AG04449 (cell line): ENCODE measurements at regions not wholly inside any gene's neighbourhood (a gene's known extent, or its start where the extent isn't known, plus 50 kb on each side); places are given as distances from the start of the nearest gene placed in this dataset.

Source experiments
- CTCF ChIA-PET: fragments of 350-600 bp; formaldehyde crosslinking; extraction: SDS; loops from one replicate; lab custom pipeline; 2021; ENCODE audit warnings: antibody characterized with exemption; lab: Yijun Ruan, JAX
- POLR2A ChIA-PET: fragments of 400-600, 350-600 bp; formaldehyde crosslinking; extraction: SDS; loops from one replicate; lab custom pipeline; 2020; ENCODE audit warnings: antibody characterized with exemption, inconsistent platforms; lab: Yijun Ruan, JAX
- DNase-seq: peaks from one replicate; pipeline ENCODE4 v3.0.0-alpha.2; 2010; ENCODE audit warnings: low read depth, low spot score
- H3K4me3 ChIP-seq: 2 replicates; pipeline ENCODE4 v1.5.1; 2011; ENCODE audit warnings: low read depth, mild to moderate bottlenecking, control low read depth, low read length
- CTCF ChIP-seq: IDR thresholded peaks from one replicate; pipeline ENCODE4 v1.5.1; 2011; ENCODE audit warnings: mild to moderate bottlenecking, moderate library complexity, low read length, control low read depth, inconsistent platforms; ENCODE audit not compliant: insufficient read depth; ENCODE audit errors: missing control alignments

- TF ChIP-seq CTCF, result no peak
- H3K4me3 ChIP-seq, result no peak overlapping the region
- DNase-seq, result no peak
- ChIA-PET POLR2A (no interaction called here), CTCF (no interaction called here)
Observed at GRCh38 chr18:78865771-78866310, 113.8 kb upstream of the SALL3 start.

- POLR2A ChIA-PET, result no interaction called here
- no peak for DNase-seq
- H3K4me3 ChIP-seq, result no peak overlapping the region
- TF ChIP-seq CTCF, result no peak
- CTCF ChIA-PET, result no interaction called here
Observed at GRCh38 chr18:78867131-78867530, 112.5 kb upstream of the SALL3 start.

GRCh38 chr18:78868330-78869316, 111.0 kb upstream of the SALL3 start:
- no peak overlapping the region for H3K4me3 ChIP-seq
- TF ChIP-seq CTCF, result no peak
- ChIA-PET POLR2A (no interaction called here), CTCF (no interaction called here)
- no peak for DNase-seq

GRCh38 chr18:78871618-78872017, 108.0 kb upstream of the SALL3 start:
- no peak overlapping the region for H3K4me3 ChIP-seq
- ChIA-PET CTCF (no interaction called here), POLR2A (no interaction called here)
- no peak for TF ChIP-seq CTCF
- DNase-seq, result no peak

GRCh38 chr18:78873926-78874500, 105.6 kb upstream of the SALL3 start:
- POLR2A ChIA-PET, result no interaction called here
- DNase-seq, result no peak
- CTCF ChIA-PET, result no interaction called here
- H3K4me3 ChIP-seq, result no peak overlapping the region
- TF ChIP-seq CTCF, result no peak
